AG04450 (cell line): ENCODE measurements at regions not wholly inside any gene's neighbourhood (a gene's known extent, or its start where the extent isn't known, plus 50 kb on each side); places are given as distances from the start of the nearest gene placed in this dataset.
A peak's percentile ranks its signal among the peaks of the same experiment; 100 is the strongest.

Experiments
- CTCF ChIA-PET: fragments of 300-600, 350-600 bp; formaldehyde crosslinking; extraction: SDS; loops from one replicate; lab custom pipeline; 2022; ENCODE audit warnings: antibody characterized with exemption, inconsistent platforms; lab: Charles Lee
- POLR2A ChIA-PET: fragments of 350-600 bp; formaldehyde crosslinking; extraction: SDS; loops from one replicate; lab custom pipeline; 2021; ENCODE audit warnings: antibody characterized with exemption, inconsistent platforms; lab: Yijun Ruan, JAX
- DNase-seq: peaks from one replicate; pipeline ENCODE4 v3.0.0-alpha.2; 2011; ENCODE audit warnings: low read depth, low spot score
- H3K27ac ChIP-seq: one replicate; pipeline ENCODE4 v1.5.1; 2012; ENCODE audit warnings: low read depth, low read length, control low read depth
- H3K27me3 ChIP-seq: one replicate; pipeline ENCODE4 v1.6.0; 2012; ENCODE audit warnings: low read length; ENCODE audit not compliant: control insufficient read depth, insufficient read depth
- H3K4me3 ChIP-seq: 2 replicates; pipeline ENCODE4 v1.5.1; 2011; ENCODE audit warnings: mild to moderate bottlenecking, low read depth, low read length, control low read depth
- H3K9me3 ChIP-seq: 2 replicates; pipeline ENCODE4 v1.5.1; 2012; ENCODE audit warnings: low read length; ENCODE audit not compliant: control insufficient read depth, insufficient read depth
- TF ChIP-seq, protein P1 (sequence below): IDR thresholded peaks from 2 replicates; pipeline ENCODE4 v1.5.1; 2011; ENCODE audit warnings: low read depth, low read length, control low read depth, inconsistent platforms

DNA sequence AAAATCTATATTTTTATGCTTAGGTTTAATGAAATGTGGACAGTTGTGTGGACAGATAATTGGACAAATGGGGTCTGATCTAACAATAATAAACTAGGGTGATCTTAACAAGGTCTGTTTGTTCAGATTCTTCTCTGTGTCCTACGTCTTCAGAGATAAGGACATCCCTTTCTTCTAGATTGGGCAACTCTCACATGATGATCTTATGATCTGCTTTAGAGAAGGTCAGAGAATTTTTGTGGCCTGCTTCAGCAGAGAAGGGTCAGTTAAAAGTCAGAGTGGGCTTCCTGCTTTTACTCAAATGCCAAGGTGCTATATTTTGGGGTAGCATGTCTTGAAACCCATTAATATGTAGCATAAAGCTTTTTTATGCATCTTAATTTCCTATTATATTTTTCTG lies 63.8 kb upstream of the RGMB start:
- H3K9me3 ChIP-seq = no peaks in the 10 kb centered on the region
- POLR2A ChIA-PET = interaction anchor here (0.7 kb wide), 1 partner anchor 41 kb away, joined by 4 read pairs; no protein-coding TSS in a partner anchor
- TF ChIP-seq, protein P1, sequence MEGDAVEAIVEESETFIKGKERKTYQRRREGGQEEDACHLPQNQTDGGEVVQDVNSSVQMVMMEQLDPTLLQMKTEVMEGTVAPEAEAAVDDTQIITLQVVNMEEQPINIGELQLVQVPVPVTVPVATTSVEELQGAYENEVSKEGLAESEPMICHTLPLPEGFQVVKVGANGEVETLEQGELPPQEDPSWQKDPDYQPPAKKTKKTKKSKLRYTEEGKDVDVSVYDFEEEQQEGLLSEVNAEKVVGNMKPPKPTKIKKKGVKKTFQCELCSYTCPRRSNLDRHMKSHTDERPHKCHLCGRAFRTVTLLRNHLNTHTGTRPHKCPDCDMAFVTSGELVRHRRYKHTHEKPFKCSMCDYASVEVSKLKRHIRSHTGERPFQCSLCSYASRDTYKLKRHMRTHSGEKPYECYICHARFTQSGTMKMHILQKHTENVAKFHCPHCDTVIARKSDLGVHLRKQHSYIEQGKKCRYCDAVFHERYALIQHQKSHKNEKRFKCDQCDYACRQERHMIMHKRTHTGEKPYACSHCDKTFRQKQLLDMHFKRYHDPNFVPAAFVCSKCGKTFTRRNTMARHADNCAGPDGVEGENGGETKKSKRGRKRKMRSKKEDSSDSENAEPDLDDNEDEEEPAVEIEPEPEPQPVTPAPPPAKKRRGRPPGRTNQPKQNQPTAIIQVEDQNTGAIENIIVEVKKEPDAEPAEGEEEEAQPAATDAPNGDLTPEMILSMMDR = no peak

DNA sequence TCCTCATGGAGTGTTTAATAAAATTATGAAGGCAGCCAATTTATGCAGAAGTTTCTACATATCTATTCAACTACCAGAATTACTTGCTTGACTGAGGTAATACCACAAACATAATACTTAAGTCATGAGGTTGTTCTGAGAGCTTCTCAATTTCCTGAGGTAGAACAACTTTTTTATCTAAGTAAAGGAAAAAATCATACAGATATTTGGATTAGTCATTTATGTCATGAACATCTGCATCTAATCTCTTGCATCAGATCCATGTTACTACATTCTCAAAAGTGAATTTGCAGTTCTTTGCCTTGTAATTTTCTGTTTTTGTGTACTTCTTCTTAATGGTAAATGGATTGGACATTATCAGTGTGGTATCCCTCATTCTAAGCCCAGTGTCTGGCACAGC lies 60.4 kb upstream of the RGMB start:
- POLR2A ChIA-PET = interaction anchor here (0.7 to 1.0 kb wide), 2 partner anchors 56 to 371 kb away, joined by 3 to 4 read pairs; no protein-coding TSS in a partner anchor
- Histone ChIP-seq H3K27ac (no peak overlapping the region), H3K27me3 (no peaks in the 10 kb centered on the region), H3K4me3 (no peak overlapping the region), H3K9me3 (no peaks in the 10 kb centered on the region)
- peak; percentile 39 for DNase-seq
- CTCF ChIA-PET = interaction anchor here (1.0 to 1.2 kb wide), 2 partner anchors 55 to 56 kb away, joined by 3 to 4 read pairs; no protein-coding TSS in a partner anchor
- TF ChIP-seq, protein P1 = no peak

More for the DNA sequence above, 63.8 kb upstream of the RGMB start:
- Histone ChIP-seq H3K27me3 (no peaks in the 10 kb centered on the region), H3K27ac (no peak overlapping the region), H3K4me3 (no peak overlapping the region)
- DNase-seq = no peak
- CTCF ChIA-PET = no interaction called here

DNA sequence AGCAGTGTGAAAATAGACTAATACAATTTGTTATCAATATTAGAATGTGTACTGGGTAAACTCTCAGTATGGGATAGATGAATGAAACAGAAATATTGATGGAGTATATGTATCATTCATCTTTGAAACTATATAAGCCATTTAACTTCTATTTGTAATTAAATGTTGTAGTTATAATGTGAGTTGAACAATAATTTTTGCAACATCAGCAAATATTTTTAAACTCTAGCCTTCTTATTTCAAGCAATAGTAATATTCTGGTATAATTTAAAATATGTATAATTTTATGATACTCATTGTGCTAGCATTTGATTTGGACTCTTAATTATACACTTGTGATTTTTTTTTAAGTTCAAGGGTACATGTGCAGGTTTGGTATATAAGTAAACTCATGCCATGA lies 59.6 kb upstream of the RGMB start:
- no peak for DNase-seq
- H3K27me3 ChIP-seq = no peaks in the 10 kb centered on the region
- TF ChIP-seq, protein P1 = no peak
- ChIA-PET POLR2A (no interaction called here), CTCF (no interaction called here)
- H3K4me3 ChIP-seq = no peak overlapping the region
- no peaks in the 10 kb centered on the region for H3K9me3 ChIP-seq
- H3K27ac ChIP-seq = no peak overlapping the region

DNA sequence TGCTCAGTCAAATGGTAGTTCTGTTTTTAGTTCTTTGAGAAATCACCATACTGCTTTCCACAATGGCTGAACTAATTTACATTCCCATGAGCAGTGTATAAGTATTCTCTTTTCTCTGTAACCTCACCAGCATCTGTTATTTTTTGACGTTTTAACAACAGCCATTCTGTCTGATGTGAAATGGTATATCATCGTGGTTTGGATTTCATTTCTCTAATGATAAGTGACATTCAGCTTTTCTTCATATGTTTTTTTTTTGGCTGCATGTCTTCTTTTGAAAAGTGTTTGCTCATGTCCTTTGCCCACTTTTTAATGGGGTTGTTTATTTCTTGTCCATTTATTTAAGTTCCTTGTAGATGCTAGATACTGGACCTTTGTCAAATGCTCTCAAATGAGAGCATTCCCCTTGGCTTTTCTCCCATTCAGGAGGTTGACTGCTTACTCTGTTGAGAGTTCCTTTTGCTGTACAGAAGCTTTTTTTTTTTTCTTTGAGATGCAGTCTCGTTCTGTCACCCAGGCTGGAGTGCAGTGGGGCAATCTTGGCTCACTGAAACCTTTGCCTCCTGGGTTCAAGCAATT lies 58.7 kb upstream of the RGMB start:
- ChIA-PET CTCF (no interaction called here), POLR2A (no interaction called here)
- DNase-seq = no peak
- Histone ChIP-seq H3K9me3 (no peaks in the 10 kb centered on the region), H3K27ac (no peak overlapping the region), H3K27me3 (no peaks in the 10 kb centered on the region), H3K4me3 (no peak overlapping the region)
- TF ChIP-seq, protein P1 = no peak

DNA sequence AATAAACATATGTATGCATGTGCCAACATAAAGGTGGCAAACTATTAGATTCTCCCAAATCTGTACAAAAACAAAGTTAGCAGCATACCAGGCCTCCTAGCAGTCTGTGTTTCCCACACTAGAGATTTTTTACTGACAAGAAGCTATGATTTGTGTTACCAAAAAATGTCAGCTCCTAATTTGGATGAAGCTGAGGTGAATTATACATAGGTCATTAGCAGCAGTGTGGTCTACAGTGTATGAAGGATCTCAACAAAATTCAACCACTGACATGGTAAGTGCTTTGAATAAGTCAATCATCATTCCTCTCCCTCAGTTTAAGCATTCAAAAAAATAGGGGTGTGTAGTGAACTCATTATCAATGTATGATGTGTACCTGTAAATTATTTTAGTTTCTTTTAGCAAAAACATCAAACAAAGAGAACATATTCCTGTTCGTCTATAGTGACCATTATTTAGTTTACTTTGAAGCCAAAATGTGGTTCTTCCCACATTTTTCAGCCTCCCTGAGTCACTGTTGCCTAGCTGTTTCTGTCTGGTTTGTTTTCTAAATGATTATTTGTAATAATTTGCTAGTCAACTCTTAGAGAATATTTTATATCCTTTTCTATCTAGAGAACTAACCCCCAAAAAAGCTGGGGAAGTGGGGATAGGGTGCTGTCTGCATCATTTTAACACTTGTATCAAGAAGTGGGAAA lies 52.1 kb upstream of the RGMB start:
- no peak for DNase-seq
- ChIA-PET CTCF (interaction anchor here (1.0 kb wide), 1 partner anchor 20 kb away, joined by 3 read pairs; no protein-coding TSS in a partner anchor), POLR2A (interaction anchor here (0.7 to 0.8 kb wide), 3 partner anchors 34 to 300 kb away, joined by 3 to 8 read pairs (median 3); no protein-coding TSS in a partner anchor)
- Histone ChIP-seq H3K27me3 (no peaks in the 10 kb centered on the region), H3K27ac (no peak overlapping the region), H3K4me3 (no peak overlapping the region), H3K9me3 (no peaks in the 10 kb centered on the region)
- TF ChIP-seq, protein P1 = no peak
